HG02610 (cell line): ENCODE measurements at regions not wholly inside any gene's neighbourhood (a gene's known extent, or its start where the extent isn't known, plus 50 kb on each side); places are given as distances from the start of the nearest gene placed in this dataset.

Experiments used
- ATAC-seq: cut with Tn5 transposase; IDR thresholded peaks from one replicate; pipeline ENCODE4 v1.9.1; 2021; ENCODE audit warnings: mild to moderate bottlenecking, moderate library complexity; ENCODE audit not compliant: unreplicated experiment

DNA sequence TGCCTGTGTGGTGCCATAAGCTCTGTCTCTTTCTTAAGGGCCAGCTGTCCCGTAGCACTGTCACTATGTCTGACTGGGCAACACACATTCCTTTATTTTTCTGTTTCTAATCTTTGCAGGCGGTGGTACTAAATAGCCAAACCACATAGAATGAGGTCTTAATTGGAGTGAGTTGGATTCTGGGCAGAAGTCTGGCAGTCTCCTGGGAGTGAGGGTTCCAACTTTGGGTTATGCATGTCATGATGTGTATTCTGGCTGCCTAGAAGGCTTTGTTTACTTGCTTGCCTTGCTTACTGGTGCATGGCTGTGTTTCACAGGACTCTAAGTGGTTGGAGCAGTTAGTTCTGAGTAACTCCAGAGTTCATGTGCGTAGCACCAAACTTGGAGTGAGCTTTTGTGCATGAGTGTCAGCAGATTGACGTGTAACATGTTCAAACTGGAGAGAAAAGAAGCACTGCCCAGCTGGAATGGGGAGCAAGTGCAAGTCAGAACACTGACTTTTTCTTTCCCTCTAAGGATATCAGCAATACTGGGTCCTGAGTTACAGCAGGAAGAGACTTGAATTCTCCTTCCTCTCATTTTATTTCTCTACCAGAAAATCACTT, 185.8 kb downstream of the PCSK1 start:
- ATAC-seq = no peak

DNA sequence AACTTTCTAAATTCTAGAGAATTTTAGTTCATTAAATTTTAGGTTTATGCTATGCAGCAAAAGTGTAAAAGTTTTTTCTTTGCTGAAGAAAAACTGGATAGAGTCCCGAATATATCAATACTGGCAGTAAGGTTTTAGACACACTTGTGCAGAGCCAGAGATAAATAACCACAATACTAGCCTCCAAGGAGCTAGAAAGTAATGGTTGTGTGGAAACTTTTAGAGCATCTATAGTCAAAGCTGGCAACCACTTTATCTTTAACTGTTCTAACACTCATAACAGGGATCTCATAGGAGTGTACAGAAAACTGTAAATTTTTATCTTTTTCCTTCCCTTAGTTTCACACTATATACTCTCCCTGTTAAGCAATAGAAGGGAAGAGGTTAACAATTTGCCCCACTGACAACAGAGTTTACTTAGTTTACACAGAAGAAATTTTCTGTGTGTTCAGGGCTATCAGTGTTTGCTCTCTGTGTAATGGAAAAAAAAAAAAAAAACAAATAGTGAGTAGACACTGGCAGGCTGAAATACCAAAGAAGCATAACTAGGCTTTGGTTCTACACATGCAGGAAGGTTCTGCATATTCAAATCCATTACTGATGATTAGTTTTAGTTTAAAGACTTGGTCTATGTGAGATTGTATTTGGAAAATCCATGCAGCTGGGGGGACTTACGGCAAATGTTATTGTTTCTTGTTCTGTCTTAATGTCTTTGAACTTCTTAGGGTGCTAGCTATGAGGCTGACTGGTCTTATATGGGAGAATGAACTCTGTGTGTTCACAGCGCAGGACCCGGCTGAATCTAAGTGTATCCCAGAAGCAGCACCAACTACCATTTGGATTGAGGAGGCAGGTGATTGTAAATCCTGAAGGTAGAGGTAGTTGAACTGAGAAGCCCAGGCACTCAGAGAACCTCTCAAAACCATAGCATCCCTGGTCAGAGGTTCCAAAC, 187.6 kb downstream of the PCSK1 start:
- ATAC-seq = no peak

DNA sequence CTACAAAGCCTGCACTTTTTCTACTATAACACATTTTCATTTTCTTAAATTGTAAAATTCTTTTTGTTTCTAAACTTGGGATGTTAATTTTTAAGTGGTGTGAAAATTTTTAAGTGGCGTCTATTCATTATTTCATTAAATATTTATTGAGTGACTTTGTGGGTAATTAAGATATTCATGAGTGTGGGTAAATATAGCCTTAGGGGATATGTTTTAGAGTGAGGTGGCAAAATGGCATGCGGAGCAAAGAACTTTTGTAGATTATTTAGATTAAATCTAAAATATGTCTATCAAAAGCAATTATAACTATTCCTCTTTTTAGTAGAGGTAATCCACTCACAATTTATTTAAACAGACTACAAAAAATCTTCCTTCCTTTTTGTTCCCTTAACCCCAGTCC, 188.4 kb downstream of the PCSK1 start:
- ATAC-seq = no peak

DNA sequence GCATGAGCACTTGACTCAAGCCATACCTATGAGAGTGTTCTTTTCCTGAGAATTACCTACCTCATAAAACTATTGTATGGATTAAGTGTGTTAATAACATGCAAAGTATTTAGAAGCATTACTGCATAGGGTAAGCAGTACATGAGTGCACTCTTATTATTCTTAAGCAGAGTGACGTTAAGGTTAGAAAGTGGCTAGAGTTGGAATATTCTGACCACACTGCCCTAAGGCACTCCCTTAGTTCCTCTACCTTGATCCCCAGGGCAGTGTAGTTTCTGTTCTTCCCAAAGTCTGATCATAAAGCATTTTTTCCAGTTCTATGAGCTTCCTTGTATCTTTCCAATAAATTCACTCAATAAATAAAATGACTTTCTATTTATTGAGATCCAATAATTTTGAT, 189.2 kb downstream of the PCSK1 start:
- no peak for ATAC-seq

DNA sequence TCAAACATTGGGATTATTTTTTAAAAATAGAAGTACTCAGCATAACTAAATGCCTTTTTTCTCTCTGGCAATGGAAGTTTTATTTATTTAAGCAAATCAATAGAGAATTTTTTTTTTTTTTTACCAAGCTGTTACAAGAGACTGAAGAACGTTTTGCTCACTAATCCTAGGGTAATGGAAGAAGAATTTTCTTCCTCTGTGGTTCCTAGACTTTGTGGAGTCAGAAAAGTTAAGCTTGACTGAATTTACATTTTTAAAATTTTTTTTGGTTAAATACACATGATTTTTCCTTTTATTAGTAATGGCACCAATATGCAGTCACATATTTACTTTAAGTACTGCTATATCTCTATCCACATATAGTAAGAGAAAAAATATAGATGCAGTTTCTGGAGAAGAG, 189.8 kb downstream of the PCSK1 start:
- ATAC-seq = no peak

DNA sequence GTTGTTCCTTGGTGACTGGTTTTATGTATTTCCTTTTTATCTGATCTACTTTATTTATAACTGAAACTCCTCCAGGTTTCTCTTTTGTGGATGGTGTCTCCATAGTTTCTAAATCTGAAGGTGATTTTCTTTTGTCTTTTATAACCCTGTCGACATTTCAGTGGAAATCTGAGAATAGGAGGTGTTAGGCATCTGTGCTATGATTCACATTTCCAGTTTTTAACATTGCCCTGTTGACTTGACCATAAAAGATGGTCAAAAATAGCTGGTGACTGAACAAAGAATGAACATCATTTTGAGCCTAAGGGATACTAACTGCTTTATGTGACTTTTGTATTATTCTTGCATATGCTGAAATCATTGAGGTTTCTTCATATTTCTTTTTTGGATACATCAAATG, 190.5 kb downstream of the PCSK1 start:
- ATAC-seq = no peak

DNA sequence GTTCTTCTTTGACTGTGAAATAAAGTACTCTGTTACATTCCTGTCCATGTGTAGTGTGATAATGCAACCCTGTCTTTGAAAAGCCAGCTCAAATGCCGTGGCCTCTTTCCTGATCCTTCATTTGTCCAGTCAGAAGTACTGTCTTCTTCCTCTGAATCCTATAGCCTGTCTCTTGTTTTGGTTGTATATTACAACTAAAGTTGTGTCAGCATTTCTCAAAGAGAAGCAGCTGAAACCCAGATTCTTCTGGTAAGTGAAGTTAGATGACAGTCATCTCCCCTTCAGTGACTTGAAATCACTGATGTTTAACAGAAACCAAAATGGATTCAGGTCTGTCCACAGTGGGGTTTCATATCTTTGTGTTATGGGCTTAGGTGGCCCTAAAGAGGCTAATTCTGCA, 196.2 kb downstream of the PCSK1 start:
- no peak for ATAC-seq

DNA sequence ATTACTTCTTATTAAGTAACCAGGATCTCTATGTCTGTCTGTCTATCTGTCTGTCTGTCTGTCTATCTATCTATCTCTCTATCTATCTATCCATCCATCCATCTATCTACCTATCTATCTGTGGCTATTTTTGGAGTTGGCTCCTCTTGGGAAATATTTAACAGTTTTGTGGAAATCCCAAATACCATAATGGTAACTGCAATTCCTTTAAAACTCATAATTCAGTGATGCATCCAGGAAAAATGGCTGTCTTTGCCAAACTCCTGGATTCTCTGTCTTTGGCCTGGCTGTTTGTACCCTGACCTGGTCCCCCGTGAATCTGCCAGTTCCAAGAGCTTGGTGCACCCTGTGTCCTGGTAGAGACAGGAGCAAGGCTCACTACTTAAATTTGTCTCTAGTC, 197.0 kb downstream of the PCSK1 start:
- ATAC-seq = no peak

DNA sequence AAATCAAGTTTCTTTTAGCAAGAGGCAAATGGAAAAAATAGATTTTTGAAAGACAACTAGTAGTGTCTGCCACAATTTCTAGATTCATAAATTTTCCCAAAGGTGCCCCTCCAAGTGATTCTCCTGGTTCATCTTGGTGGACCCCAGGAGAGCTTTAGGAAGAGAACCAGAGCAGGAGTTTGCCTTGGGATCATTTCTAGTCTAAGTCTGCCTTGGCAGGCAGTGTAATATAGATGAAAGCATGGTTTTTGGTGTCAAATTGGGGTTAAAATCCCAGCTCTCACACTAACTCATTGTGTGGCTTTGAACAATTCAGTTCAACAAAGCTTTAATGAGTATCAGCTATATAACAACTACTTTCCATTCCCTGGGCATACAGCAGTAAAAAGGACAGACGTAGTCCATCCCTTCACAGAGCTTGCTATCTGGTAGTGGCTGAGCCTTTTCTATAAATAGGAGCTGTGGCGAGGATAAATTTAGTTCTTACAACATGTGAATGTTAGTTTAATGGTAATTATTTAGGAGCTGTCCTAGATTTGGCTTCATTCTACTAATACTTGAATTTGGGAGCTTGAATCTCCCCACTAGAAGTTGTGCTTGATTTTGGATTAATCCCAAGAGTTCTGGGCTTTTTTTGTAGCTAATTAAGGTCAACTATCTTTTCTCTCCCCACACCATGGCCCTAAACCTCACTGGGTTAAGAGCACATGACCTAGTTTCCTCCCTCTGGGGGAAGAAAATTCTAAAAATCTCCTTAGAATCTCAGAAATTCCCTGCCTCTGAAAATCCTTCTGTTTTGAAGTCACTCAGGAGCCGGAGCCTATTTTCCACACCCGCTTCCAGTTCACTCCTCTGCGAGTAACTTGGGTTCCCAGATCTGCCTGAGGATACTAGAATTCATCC, 197.8 kb downstream of the PCSK1 start:
- ATAC-seq = no peak

DNA sequence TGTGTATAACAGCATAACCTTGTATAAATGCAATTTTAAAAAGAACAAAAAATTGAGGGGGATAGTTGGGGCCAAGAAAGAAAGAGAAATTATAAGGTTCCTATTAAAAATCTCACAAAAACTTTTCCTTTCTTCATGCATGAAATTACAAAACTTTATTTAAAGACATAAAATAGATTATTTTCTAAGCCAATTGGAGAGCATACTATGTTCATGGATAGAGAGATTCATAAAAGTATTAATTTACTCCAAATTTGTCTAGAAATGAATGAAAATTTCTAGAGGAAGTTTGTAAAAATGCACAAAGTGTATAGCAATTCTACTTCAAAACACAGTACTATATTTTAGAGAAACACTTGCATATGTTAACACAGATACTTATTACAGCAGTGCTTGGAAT, 200.4 kb downstream of the PCSK1 start:
- no peak for ATAC-seq

DNA sequence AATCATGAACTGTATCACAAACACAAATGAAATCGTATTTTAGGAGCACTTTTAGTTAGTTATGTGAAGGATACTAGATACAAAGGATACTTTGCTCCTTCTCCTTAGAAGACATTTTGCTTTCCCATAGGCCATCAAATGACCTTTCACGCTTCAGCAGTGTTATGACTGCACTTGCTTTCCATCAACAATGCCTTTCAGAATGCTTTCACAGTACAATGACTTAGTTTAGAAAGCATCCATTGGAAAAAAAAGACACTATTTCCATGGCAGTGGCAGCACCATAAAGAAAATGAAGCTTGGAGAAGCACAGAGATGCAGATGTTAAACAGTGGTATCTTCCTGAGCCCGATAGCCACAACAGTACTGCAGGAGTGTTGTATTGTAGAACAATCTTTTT, 203.9 kb downstream of the PCSK1 start:
- ATAC-seq = no peak

DNA sequence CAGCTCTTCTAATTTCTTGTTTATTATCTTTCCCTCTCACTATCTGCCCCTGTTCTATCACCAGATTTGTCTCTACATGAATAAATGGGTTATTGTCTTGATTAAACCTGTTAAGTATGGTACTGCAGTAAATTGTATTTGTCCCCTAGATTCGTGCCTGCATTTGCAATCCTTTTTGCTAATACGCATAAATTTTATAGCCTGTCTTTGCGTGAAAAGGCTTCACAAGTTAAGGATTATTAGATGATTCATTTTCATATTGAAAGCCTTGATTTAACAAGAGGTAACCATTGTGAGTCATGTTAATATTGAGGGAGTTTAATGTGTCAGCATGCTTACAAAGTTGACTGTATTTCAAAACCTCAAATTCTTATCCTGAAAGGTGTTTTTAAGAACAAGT, 204.6 kb downstream of the PCSK1 start:
- ATAC-seq = no peak

DNA sequence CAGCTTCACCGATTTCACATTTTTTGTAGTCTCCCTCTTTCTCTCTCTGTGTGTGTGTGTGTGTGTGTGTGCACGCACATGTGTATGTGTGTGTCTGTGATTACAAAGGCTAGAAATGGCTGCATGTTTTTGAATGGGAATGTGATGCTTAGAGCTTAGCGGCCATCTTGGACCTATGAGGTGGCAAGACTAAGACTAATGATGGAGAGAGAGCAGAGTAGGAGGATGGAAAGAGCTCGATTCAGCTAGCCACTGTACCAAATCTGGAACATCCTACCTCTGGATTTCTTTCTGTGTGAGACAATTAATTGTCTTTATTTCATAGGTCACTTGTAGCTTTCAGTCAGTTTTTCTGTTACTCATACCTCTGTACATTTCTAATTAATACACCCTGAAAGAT, 205.1 kb downstream of the PCSK1 start:
- no peak for ATAC-seq

DNA sequence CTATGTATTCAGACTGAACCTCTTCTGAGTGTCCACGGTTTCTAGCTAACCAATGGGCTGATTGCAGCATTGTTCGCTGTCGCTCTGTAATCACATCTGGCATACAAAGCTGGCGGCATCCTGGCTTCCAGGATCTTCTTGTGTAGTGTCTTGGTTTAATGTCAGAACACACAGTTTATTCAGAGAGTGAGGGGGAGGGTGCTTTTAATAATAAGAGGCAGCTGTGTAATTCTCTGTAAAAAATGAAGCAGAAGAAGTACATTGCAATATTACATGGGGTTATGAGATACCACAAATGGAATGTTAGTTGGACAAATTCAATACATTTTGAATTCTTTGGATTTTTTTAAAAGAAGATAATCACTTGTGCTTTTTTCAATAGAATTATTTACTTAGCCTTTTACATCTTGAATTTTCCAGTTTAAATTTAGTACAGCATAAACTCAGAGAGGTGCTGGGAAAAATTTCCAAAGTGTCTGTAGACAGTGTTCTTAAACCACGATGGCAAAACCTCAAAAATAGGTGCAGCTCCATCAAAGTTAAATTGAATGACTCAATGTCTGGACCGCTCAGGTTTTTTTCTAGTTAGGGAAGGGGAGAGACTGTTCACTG, 206.0 kb downstream of the PCSK1 start:
- no peak for ATAC-seq

DNA sequence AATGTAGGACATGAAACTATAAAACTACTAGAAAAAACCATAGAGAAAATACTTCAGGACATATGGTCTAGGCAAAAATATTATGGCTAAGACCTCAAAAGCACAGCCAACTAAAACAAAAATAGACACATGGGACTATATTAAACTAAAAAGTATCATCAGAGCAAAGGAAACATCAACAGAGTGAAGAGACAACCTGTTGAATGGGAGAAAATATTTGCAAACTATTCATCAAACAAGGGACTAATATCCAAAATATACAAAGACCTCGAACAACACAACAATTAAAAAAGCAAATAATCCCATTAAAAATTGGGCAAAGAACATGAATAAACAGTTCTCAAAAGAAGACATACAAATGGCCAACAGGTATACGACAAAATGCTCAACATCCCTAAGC, 210.9 kb downstream of the PCSK1 start:
- ATAC-seq = no peak

DNA sequence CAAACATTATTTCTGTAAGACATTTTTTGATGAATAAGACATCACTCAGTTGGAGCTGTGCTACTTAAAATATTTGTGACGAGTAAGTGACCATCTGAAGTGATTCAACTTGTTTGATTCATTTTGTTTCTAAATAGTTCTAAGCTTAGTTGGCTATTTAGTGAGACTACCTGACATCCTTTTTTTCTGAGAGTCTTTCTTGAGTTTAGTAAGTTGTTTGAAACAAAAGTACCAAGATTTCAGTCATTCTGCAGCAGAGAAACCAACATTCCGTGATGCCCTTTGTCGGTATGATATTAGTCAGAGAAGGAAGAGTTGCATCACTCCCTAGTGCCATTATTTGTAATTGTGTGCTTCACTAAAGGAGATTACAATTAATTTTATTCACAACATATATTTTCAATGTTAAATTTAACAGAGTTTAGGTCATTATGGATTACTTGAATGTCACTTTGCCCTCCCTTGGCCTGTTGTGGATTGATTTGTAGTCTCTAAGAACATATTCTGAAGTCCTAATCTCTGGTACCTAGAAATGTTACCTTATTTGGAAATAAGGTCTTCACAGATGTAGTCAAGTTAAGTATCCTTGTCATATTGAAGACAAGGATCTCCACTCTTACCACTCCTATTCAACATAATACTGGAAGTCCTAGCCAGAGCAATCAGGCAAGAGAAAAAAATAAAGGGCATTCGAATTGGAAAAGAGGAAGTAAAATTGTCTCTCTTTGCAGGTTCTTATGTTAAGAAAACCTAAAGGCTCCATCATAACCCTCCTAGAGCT, 212.2 kb downstream of the PCSK1 start:
- no peak for ATAC-seq

DNA sequence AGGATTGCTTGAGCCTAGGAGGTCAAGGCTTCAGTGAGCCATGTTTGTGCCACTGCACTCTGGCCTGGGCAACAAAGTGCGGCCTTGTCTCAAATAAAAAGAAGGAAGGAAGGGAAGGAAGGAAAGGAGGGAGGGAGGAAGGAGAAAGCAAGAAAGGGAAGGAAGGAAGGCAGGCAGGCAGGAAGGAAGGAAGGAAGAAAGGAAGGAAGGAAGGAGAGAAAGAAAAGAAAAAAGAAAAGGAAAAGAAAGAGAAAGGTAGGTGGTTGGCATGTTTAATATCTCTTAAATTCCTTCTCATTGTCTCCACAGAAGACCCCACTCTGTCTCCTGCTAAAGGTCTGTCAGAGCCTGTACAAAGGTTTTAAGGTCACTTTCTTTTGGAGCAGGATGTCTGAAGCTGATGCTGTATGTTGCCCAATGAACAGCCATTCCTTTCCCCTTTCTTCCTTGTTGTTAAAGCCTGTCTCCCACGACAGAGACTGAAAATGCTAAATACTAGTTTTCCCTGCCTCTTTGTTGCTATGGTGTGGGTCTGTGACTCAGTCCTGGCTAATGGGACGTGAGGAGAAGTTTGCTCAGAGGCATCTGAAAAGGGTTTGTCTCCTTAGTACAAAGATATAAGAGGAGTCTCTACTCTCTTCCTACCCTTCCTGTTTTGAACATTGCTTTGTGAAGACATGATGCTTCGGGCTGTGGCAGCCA, 213.3 kb downstream of the PCSK1 start:
- ATAC-seq = no peak

DNA sequence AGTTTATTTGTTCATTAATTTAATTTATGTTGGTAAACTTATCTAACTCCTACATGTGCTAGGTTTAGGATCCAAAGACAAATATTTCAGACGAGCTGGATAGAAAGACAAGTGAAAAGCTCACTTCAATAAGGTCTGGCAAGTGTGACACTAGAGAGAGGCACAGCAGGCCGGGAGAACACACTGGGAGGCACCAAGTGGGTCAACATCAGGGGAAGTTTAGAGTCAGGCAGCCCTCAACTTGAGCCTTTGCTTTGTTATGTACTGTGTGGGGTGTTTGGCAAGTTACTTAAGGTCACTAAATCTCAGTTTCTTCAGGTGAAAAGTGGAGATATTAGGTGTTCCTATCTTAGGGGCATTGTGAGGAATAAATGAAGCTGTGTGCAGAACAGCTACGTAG, 214.4 kb downstream of the PCSK1 start:
- no peak for ATAC-seq

DNA sequence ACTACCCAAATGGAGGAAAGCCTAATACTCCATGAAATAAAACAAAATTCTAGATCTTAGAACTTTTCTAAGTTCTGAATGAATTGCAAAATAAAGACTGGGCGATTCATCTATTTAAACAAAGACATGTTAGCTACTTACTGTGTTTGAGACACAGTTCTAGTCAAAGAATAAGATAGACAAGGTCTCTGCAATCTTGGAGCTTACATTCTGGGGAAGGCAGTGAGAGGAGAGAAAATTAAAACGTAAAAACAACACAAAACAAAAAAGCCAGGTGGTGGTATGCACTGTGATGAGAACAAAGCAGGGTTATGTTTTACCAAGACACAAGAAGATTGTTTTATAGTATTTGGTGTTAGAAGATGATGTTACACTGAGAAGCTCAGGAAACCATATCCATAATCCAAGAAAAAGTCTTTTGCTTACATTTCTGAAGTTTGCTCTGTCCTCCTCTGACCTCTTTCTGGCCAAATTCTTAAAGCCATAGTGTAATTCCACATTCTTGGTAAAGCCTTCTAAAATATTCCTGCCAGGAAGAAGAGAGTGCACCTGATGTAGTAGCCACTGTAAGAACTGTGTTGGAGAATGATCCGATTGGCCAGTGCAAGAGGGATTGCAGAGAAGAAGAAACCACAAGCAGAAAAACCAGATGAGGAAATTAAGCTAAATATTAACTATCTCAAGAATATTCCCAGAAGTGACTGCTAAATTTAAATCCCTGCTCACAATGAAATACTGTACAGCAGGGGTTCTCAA, 218.4 kb downstream of the PCSK1 start:
- no peak for ATAC-seq
